ENCODE measurements at regions not wholly inside any gene's neighbourhood (a gene's known extent, or its start where the extent isn't known, plus 50 kb on each side); places are given as distances from the start of the nearest gene placed in this dataset.

DNA sequence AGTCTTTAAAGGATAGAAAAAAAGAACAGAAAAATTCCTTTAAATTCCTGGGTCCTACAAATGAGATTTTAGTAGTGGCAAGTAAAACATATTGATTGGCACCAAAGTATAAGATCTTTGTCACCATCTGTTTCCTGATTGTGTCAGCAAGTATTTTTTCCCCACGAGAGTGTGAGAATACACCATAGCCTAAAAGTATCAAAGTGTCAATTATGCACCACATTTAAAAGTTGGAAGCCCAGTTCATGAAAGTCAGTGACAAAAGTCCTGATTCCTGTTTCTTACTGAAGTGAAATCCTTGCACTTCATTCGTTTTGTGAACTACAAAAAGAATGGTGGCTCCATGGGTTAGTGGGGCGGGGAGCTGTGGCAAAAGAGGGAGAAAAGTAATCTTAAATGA is 83.8 kb upstream of the DPH6 start (continued):
- TF ChIP-seq, protein P1, sequence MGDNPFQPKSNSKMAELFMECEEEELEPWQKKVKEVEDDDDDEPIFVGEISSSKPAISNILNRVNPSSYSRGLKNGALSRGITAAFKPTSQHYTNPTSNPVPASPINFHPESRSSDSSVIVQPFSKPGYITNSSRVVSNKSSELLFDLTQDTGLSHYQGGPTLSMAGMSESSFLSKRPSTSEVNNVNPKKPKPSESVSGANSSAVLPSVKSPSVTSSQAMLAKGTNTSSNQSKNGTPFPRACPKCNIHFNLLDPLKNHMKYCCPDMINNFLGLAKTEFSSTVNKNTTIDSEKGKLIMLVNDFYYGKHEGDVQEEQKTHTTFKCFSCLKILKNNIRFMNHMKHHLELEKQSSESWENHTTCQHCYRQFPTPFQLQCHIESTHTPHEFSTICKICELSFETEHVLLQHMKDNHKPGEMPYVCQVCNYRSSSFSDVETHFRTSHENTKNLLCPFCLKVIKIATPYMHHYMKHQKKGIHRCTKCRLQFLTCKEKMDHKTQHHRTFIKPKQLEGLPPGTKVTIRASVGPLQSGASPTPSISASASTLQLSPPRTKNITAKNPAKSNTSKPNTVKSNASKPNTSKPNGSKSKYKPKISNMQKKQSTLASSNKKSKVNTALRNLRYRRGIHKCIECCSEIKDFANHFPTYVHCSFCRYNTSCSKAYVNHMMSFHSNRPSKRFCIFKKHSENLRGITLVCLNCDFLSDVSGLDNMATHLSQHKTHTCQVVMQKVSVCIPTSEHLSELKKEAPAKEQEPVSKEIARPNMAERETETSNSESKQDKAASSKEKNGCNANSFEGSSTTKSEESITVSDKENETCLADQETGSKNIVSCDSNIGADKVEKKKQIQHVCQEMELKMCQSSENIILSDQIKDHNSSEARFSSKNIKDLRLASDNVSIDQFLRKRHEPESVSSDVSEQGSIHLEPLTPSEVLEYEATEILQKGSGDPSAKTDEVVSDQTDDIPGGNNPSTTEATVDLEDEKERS (tag by site-specific recombination; IDR thresholded peaks at IDR 0.05): no peak

DNA sequence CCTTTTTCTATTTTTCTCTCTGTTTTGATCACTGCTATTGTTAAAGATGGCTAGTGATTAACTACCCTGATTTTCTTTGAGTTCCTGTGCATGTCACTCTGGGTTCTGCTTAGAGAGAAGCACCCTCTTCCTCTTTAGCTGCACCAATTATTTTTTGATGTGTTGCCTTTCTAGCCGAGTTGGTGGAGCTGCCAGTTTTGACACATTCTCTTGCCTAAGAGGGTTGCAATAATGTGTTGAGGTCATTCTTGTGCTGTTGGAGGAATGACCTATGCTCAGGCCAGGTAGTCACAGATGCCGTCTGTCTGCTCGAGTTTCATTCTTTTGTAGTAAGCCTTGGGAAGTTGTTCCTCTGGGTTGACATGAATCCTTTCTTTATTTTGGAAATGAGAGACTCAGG is 84.6 kb upstream of the DPH6 start:
- Histone ChIP-seq H3K36me3 (ENCODE audit: control insufficient read depth in 2 of 2, insufficient read depth in 1 of 2, low read length in 2 of 2) (no peaks in the 10 kb centered on the region), H3K4me3 (ENCODE audit: low read depth, low read length) (no peak overlapping the region), H3K9me3 (ENCODE audit: control insufficient read depth, insufficient read depth, low read depth, low read length) (no peaks in the 10 kb centered on the region), H3K27ac (ENCODE audit: extremely low read depth, low read depth, low read length) (no peak overlapping the region), H3K4me1 (ENCODE audit: control insufficient read depth, insufficient read depth, low read length) (no peaks in the 10 kb centered on the region)
- POLR2A ChIA-PET: no interaction called here
- TF ChIP-seq ZNF350 (tag by site-specific recombination; IDR thresholded peaks at IDR 0.05) (no peak), ZNF791 (tag by site-specific recombination; IDR thresholded peaks at IDR 0.05) (no peak), YY1 (tag by site-specific recombination; IDR thresholded peaks at IDR 0.05) (no peak), ZNF416 (tag by site-specific recombination; IDR thresholded peaks at IDR 0.05) (no peak), ZNF133 (tag by site-specific recombination; IDR thresholded peaks at IDR 0.05) (no peak)
- CTCF ChIA-PET: no interaction called here

DNA sequence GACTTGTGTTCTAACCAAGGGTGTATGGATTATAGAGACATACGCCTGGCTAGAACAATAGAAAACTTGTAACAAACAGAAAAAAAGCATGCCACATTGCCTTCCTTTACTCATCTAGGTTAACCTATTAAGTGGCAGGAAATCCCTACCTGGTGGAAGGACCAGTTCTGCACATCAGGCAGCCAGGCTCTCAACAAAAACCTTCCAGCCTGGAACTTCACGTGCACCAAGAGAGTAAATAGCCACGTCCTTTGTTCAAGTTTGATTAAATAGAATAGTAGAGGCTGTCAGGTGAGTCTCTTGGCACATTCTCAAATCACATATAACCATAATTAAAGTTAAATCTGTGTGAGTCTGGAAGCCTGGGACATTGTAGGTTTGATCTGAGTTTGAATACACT is 85.0 kb upstream of the DPH6 start:
- CTCF ChIA-PET: no interaction called here

More for the DNA sequence above, 85.0 kb upstream of the DPH6 start:
- Histone ChIP-seq H3K36me3 (ENCODE audit: control insufficient read depth in 2 of 2, insufficient read depth in 1 of 2, low read length in 2 of 2) (no peaks in the 10 kb centered on the region), H3K27ac (ENCODE audit: extremely low read depth, low read depth, low read length) (no peak overlapping the region), H3K4me1 (ENCODE audit: control insufficient read depth, insufficient read depth, low read length) (no peaks in the 10 kb centered on the region), H3K9me3 (ENCODE audit: control insufficient read depth, insufficient read depth, low read depth, low read length) (no peaks in the 10 kb centered on the region), H3K4me3 (ENCODE audit: low read depth, low read length) (no peak overlapping the region)
- TF ChIP-seq ZNF830 (tag by site-specific recombination; IDR thresholded peaks at IDR 0.05; ENCODE audit: low read depth): no peak
- no peak for TF ChIP-seq SETDB1 (IDR thresholded peaks at IDR 0.05; ENCODE audit: insufficient read length, low read length)
- TF ChIP-seq ZNF404 (tag by site-specific recombination; IDR thresholded peaks at IDR 0.05): no peak
- no peak for TF ChIP-seq ZNF677 (tag by site-specific recombination; IDR thresholded peaks at IDR 0.05)
- TF ChIP-seq ZNF747 (tag by site-specific recombination; IDR thresholded peaks at IDR 0.05): no peak
- TF ChIP-seq MZF1 (tag by site-specific recombination; IDR thresholded peaks at IDR 0.05; ENCODE audit: borderline replicate concordance): no peak
- TF ChIP-seq ZFP3 (tag by site-specific recombination; IDR thresholded peaks at IDR 0.05; ENCODE audit: low read depth): no peak
- TF ChIP-seq, protein P2, sequence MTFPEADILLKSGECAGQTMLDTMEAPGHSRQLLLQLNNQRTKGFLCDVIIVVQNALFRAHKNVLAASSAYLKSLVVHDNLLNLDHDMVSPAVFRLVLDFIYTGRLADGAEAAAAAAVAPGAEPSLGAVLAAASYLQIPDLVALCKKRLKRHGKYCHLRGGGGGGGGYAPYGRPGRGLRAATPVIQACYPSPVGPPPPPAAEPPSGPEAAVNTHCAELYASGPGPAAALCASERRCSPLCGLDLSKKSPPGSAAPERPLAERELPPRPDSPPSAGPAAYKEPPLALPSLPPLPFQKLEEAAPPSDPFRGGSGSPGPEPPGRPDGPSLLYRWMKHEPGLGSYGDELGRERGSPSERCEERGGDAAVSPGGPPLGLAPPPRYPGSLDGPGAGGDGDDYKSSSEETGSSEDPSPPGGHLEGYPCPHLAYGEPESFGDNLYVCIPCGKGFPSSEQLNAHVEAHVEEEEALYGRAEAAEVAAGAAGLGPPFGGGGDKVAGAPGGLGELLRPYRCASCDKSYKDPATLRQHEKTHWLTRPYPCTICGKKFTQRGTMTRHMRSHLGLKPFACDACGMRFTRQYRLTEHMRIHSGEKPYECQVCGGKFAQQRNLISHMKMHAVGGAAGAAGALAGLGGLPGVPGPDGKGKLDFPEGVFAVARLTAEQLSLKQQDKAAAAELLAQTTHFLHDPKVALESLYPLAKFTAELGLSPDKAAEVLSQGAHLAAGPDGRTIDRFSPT (tag by site-specific recombination; IDR thresholded peaks at IDR 0.05): no peak
- no peak for TF ChIP-seq ZNF776 (tag by site-specific recombination; IDR thresholded peaks at IDR 0.05; ENCODE audit: borderline replicate concordance)
- no peak for TF ChIP-seq ZNF114 (tag by site-specific recombination; IDR thresholded peaks at IDR 0.05)
- TF ChIP-seq, protein P3, sequence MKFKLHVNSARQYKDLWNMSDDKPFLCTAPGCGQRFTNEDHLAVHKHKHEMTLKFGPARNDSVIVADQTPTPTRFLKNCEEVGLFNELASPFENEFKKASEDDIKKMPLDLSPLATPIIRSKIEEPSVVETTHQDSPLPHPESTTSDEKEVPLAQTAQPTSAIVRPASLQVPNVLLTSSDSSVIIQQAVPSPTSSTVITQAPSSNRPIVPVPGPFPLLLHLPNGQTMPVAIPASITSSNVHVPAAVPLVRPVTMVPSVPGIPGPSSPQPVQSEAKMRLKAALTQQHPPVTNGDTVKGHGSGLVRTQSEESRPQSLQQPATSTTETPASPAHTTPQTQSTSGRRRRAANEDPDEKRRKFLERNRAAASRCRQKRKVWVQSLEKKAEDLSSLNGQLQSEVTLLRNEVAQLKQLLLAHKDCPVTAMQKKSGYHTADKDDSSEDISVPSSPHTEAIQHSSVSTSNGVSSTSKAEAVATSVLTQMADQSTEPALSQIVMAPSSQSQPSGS (tag by site-specific recombination; IDR thresholded peaks at IDR 0.05; ENCODE audit: low read depth): no peak
- no peak for TF ChIP-seq OVOL3 (tag by site-specific recombination; IDR thresholded peaks at IDR 0.05)
- no peak for TF ChIP-seq ZNF549 (tag by site-specific recombination; IDR thresholded peaks at IDR 0.05)
- TF ChIP-seq, protein P4, sequence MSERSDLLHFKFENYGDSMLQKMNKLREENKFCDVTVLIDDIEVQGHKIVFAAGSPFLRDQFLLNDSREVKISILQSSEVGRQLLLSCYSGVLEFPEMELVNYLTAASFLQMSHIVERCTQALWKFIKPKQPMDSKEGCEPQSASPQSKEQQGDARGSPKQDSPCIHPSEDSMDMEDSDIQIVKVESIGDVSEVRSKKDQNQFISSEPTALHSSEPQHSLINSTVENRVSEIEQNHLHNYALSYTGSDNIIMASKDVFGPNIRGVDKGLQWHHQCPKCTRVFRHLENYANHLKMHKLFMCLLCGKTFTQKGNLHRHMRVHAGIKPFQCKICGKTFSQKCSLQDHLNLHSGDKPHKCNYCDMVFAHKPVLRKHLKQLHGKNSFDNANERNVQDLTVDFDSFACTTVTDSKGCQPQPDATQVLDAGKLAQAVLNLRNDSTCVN (tag by site-specific recombination; optimal IDR thresholded peaks at IDR 0.05): no peak
- TF ChIP-seq ZNF624 (tag by site-specific recombination; IDR thresholded peaks at IDR 0.05): no peak
- no peak for TF ChIP-seq ZNF10 (tag by site-specific recombination; IDR thresholded peaks at IDR 0.05)
- TF ChIP-seq, protein P5, sequence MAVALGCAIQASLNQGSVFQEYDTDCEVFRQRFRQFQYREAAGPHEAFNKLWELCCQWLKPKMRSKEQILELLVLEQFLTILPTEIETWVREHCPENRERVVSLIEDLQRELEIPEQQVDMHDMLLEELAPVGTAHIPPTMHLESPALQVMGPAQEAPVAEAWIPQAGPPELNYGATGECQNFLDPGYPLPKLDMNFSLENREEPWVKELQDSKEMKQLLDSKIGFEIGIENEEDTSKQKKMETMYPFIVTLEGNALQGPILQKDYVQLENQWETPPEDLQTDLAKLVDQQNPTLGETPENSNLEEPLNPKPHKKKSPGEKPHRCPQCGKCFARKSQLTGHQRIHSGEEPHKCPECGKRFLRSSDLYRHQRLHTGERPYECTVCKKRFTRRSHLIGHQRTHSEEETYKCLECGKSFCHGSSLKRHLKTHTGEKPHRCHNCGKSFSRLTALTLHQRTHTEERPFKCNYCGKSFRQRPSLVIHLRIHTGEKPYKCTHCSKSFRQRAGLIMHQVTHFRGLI (tag by site-specific recombination; IDR thresholded peaks at IDR 0.05): no peak
- TF ChIP-seq ZNF138 (tag by site-specific recombination; IDR thresholded peaks at IDR 0.05; ENCODE audit: borderline replicate concordance): no peak
- no peak for TF ChIP-seq ZNF324 (tag by site-specific recombination; IDR thresholded peaks at IDR 0.05)
- POLR2A ChIA-PET: no interaction called here

Data from HEK293 (cell line).